ENCODE measurements at regions not wholly inside any gene's neighbourhood (a gene's known extent, or its start where the extent isn't known, plus 50 kb on each side); places are given as distances from the start of the nearest gene placed in this dataset.

- H3K4me2 ChIP-seq (ENCODE audit: insufficient read depth, low read length), result no peak overlapping the region
- TF ChIP-seq GATA2 (IDR thresholded peaks at IDR 0.05; ENCODE audit: insufficient read depth, insufficient read length, low read depth, low read length) (no peak), POLR2A (IDR thresholded peaks at IDR 0.05; ENCODE audit: low read depth, low read length) (no peak), JUN (IDR thresholded peaks at IDR 0.05; ENCODE audit: borderline replicate concordance, insufficient read depth, insufficient read length, low read depth) (no peak), EZH2 (IDR thresholded peaks at IDR 0.05; ENCODE audit: borderline replicate concordance, low read depth, low read length, severe bottlenecking) (no peak), MYC (IDR thresholded peaks at IDR 0.05; ENCODE audit: low read depth, low read length) (no peak), POLR2AphosphoS5 (IDR thresholded peaks at IDR 0.05; ENCODE audit: insufficient read depth, low read depth, low read length) (no peak), FOS (IDR thresholded peaks at IDR 0.05; ENCODE audit: borderline replicate concordance, insufficient read depth, low read length) (no peak), CTCF (IDR thresholded peaks at IDR 0.05; ENCODE audit: extremely low read depth in 1 of 2, insufficient read depth in 1 of 2, low read depth in 1 of 2, low read length in 2 of 2) (no peak)
- TF ChIP-seq, protein P1, sequence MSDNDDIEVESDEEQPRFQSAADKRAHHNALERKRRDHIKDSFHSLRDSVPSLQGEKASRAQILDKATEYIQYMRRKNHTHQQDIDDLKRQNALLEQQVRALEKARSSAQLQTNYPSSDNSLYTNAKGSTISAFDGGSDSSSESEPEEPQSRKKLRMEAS (IDR thresholded peaks at IDR 0.05; ENCODE audit: insufficient read depth, insufficient read length), result no peak
- no peak overlapping the region for H3K4me3 ChIP-seq (replicated peaks in 1 of 3; ENCODE audit: insufficient read depth in 1 of 3, low read depth in 1 of 3, low read length in 3 of 3)
- H3K36me3 ChIP-seq (ENCODE audit: control insufficient read depth in 2 of 2, extremely low read depth in 1 of 2, insufficient read depth in 2 of 2, low read length in 2 of 2), result no peaks in the 10 kb centered on the region
- DNase-seq (ENCODE audit: low read depth, low spot score), result no peak
- dilution Hi-C loops (cut with MboI; ENCODE audit: extremely low pct_ligation_motif_present, low sequenced_read_pairs) (no loop called here), intact Hi-C loops (cut with micrococcal nuclease) (no loop called here)
- ChIA-PET POLR2A (no interaction called here), CTCF (no interaction called here)
- H2AFZ ChIP-seq (ENCODE audit: low read depth, low read length), result no peak overlapping the region
- no peak overlapping the region for H3K9ac ChIP-seq (replicated peaks; ENCODE audit: extremely low read depth, insufficient read depth, low read length)
- H3K27me3 ChIP-seq (ENCODE audit: control insufficient read depth in 2 of 2, insufficient read depth in 2 of 2, low read length in 2 of 2), result peaks cover 0 to 6% of the 10 kb centered on the region in 2 experiments
- no peaks in the 10 kb centered on the region for H3K4me1 ChIP-seq (ENCODE audit: control insufficient read depth, extremely low read depth, insufficient read depth, low read length)
- H3K79me2 ChIP-seq (ENCODE audit: control insufficient read depth, insufficient read depth, low read length), result no peaks in the 10 kb centered on the region
- no peak overlapping the region for H3K27ac ChIP-seq (ENCODE audit: insufficient read depth, low read depth, low read length)
- BruUV-seq (replicated peaks), result no TSS peak
- no peaks in the 10 kb centered on the region for H3K9me1 ChIP-seq (replicated peaks; ENCODE audit: control insufficient read depth, extremely low read depth, insufficient read depth, low read length)
- no peaks in the 10 kb centered on the region for H4K20me1 ChIP-seq (replicated peaks; ENCODE audit: control insufficient read depth, extremely low read depth, insufficient read depth, low read length)
- no peaks in the 10 kb centered on the region for H3K9me3 ChIP-seq (replicated peaks; ENCODE audit: control insufficient read depth, insufficient read depth, low read length)
- no peak for FAIRE-seq
Observed at GRCh38 chr6:170018936-170019817, 267.8 kb downstream of the ERMARD start.
